NB4 (cell line): ENCODE measurements at regions not wholly inside any gene's neighbourhood (a gene's known extent, or its start where the extent isn't known, plus 50 kb on each side); places are given as distances from the start of the nearest gene placed in this dataset.

Source experiments
- DNase-seq: peaks from one replicate; pipeline ENCODE4 v3.0.0; 2010; ENCODE audit warnings: low read depth
- H3K4me3 ChIP-seq: one replicate; pipeline ENCODE4 v1.5.1; 2011; ENCODE audit warnings: mild to moderate bottlenecking, low read depth, low read length, moderate library complexity
- MAX ChIP-seq: IDR thresholded peaks from 2 replicates; pipeline ENCODE4 v1.6.1; 2011; ENCODE audit warnings: low read depth, low read length
- MYC ChIP-seq: IDR thresholded peaks from 2 replicates; pipeline ENCODE4 v1.6.1; 2011; ENCODE audit warnings: low read depth, low read length
- POLR2A ChIP-seq: IDR thresholded peaks from 2 replicates; pipeline ENCODE4 v1.6.1; 2011; ENCODE audit warnings: mild to moderate bottlenecking; ENCODE audit not compliant: insufficient read length; ENCODE audit errors: extremely low read depth
- TF ChIP-seq, protein P1 (sequence below): IDR thresholded peaks from one replicate; pipeline ENCODE4 v1.5.1; 2012; ENCODE audit warnings: low read depth, low read length

DNA sequence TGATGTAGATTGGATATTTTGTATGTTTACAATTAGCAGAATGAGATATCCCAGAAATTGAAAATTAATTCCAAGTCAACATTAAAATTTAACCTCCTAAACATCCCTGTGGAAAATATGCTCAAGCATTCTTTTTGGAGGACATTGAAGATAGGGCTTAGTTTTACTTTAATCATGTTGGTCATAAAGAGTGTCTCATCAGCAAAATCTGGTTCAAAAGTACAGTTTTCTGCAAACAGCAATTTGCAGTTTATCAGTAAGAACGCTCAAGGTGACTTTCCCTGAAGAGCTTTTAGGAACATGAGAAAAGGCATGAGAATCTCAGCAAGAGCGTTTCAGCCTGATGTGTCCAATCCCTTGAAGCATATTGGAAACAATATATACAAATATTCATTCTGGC is 889.8 kb downstream of the CENPC start:
- TF ChIP-seq POLR2A (no peak), MYC (no peak), MAX (no peak)
- TF ChIP-seq, protein P1, sequence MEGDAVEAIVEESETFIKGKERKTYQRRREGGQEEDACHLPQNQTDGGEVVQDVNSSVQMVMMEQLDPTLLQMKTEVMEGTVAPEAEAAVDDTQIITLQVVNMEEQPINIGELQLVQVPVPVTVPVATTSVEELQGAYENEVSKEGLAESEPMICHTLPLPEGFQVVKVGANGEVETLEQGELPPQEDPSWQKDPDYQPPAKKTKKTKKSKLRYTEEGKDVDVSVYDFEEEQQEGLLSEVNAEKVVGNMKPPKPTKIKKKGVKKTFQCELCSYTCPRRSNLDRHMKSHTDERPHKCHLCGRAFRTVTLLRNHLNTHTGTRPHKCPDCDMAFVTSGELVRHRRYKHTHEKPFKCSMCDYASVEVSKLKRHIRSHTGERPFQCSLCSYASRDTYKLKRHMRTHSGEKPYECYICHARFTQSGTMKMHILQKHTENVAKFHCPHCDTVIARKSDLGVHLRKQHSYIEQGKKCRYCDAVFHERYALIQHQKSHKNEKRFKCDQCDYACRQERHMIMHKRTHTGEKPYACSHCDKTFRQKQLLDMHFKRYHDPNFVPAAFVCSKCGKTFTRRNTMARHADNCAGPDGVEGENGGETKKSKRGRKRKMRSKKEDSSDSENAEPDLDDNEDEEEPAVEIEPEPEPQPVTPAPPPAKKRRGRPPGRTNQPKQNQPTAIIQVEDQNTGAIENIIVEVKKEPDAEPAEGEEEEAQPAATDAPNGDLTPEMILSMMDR = no peak
- DNase-seq = no peak
- no peak overlapping the region for H3K4me3 ChIP-seq

GRCh38 chr4:66653937-66654336 is 891.4 kb downstream of the CENPC start:
- no peak overlapping the region for H3K4me3 ChIP-seq
- no peak for DNase-seq
- TF ChIP-seq MAX (no peak), MYC (no peak), POLR2A (no peak)
- TF ChIP-seq, protein P1 = no peak

DNA sequence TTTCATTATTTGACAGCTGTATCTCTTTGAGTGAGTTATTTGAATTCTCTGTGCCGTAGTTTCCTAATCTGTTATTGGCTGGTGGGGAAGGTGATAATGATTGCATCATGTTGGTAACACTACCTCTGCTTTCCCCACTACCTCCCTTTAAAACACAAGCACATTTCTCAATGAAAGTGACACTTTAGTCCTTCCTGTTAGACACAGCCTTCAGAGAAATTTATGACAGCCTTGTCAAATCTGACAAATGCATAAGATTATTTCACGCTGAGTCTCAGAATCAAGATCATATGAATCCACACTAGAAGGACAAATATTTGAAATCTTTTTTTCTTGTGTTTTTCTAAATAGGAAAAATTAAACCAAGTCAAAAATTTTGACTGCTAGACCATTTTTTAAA is 896.1 kb downstream of the CENPC start:
- DNase-seq = no peak
- no peak overlapping the region for H3K4me3 ChIP-seq
- TF ChIP-seq, protein P1 = no peak
- TF ChIP-seq POLR2A (no peak), MYC (no peak), MAX (no peak)

DNA sequence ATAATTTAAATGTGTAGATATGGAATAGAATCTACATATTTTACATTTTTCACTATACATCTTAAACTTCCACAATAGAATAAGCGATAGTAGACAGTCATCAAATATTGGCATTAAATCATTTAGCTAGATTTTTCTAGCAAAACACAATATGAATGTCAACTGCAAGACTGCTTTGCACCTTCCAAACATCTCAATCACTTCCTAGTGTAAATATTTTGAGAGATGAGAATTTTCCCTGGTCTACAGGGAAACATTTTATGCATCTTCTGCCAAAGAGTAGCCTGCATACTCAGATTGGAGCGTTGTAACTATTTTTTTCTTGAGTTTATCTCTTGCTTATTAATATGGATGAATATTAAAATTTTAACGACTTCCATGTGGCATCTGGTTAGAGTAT is 897.4 kb downstream of the CENPC start:
- H3K4me3 ChIP-seq = no peak overlapping the region
- DNase-seq = no peak
- TF ChIP-seq, protein P1 = no peak
- TF ChIP-seq MAX (no peak), POLR2A (no peak), MYC (no peak)

DNA sequence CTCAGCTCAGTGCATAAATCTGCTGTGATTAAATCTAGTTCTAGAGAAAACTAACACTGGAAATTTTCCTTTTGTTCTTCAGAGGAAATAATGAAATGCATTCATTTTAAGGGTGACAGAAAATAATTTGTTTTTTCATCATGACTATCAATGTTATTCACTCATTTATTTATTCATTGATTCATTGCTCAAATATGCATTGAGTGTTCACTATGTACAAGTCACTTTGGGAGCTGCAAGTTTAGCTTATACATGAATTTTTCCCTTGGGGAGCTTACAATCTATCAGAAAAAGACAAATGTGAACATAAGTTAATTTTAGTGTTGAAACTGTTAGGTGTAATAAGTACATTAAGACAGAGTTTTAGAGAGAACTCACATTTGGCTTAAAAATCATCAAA is 897.8 kb downstream of the CENPC start:
- no peak for DNase-seq
- H3K4me3 ChIP-seq = no peak overlapping the region
- TF ChIP-seq MAX (no peak), POLR2A (no peak), MYC (no peak)
- TF ChIP-seq, protein P1 = no peak
